ENCODE measurements at regions not wholly inside any gene's neighbourhood (a gene's known extent, or its start where the extent isn't known, plus 50 kb on each side); places are given as distances from the start of the nearest gene placed in this dataset.

- DNase-seq (ENCODE audit: low spot score) = no peak
- Histone ChIP-seq H3K4me1 (ENCODE audit: insufficient read depth, low read length, poor library complexity, severe bottlenecking) (no peaks in the 10 kb centered on the region), H3K36me3 (ENCODE audit: insufficient read depth, low read length, poor library complexity, severe bottlenecking) (no peaks in the 10 kb centered on the region), H3K4me3 (ENCODE audit: low read depth, low read length, poor library complexity, severe bottlenecking) (no peak overlapping the region), H3K27ac (ENCODE audit: low read depth, low read length, poor library complexity, severe bottlenecking) (no peak overlapping the region), H3K27me3 (replicated peaks; ENCODE audit: insufficient read depth, low read depth, low read length, poor library complexity) (peaks cover 5% of the 10 kb centered on the region), H3K9me3 (ENCODE audit: low read depth, low read length, poor library complexity, severe bottlenecking) (no peaks in the 10 kb centered on the region)
- ChIA-PET CTCF (no interaction called here), POLR2A (ENCODE audit: low non-redundant PET) (no interaction called here)
- intact Hi-C loops (cut with micrococcal nuclease; ENCODE audit: unreplicated experiment) = no loop called here
- BruUV-seq (replicated peaks) = no TSS peak
- TF ChIP-seq CTCF (conservative IDR thresholded peaks at IDR 0.05; ENCODE audit: low read depth, low read length) = no peak
- TF ChIP-seq EZH2 (IDR thresholded peaks at IDR 0.05; ENCODE audit: borderline replicate concordance, low read depth, low read length, poor library complexity, severe bottlenecking) = no peak
Measured at GRCh38 chr11:95295382-95296149, 64.6 kb upstream of the SESN3 start.

GRCh38 chr11:95294701-95295100, 63.7 kb upstream of the SESN3 start:
- Histone ChIP-seq H3K9me3 (ENCODE audit: low read depth, low read length, poor library complexity, severe bottlenecking) (no peaks in the 10 kb centered on the region), H3K36me3 (ENCODE audit: insufficient read depth, low read length, poor library complexity, severe bottlenecking) (no peaks in the 10 kb centered on the region), H3K4me3 (ENCODE audit: low read depth, low read length, poor library complexity, severe bottlenecking) (no peak overlapping the region), H3K27ac (ENCODE audit: low read depth, low read length, poor library complexity, severe bottlenecking) (no peak overlapping the region), H3K27me3 (replicated peaks; ENCODE audit: insufficient read depth, low read depth, low read length, poor library complexity) (peaks cover 5% of the 10 kb centered on the region), H3K4me1 (ENCODE audit: insufficient read depth, low read length, poor library complexity, severe bottlenecking) (no peaks in the 10 kb centered on the region)
- TF ChIP-seq EZH2 (IDR thresholded peaks at IDR 0.05; ENCODE audit: borderline replicate concordance, low read depth, low read length, poor library complexity, severe bottlenecking) (no peak), CTCF (conservative IDR thresholded peaks at IDR 0.05; ENCODE audit: low read depth, low read length) (no peak)
- no TSS peak for BruUV-seq (replicated peaks)
- intact Hi-C loops (cut with micrococcal nuclease; ENCODE audit: unreplicated experiment) = no loop called here
- DNase-seq (ENCODE audit: low spot score) = no peak
- ChIA-PET CTCF (no interaction called here), POLR2A (ENCODE audit: low non-redundant PET) (no interaction called here)

GRCh38 chr11:95293116-95293515, 62.1 kb upstream of the SESN3 start:
- Histone ChIP-seq H3K27ac (ENCODE audit: low read depth, low read length, poor library complexity, severe bottlenecking) (no peak overlapping the region), H3K4me1 (ENCODE audit: insufficient read depth, low read length, poor library complexity, severe bottlenecking) (no peaks in the 10 kb centered on the region), H3K9me3 (ENCODE audit: low read depth, low read length, poor library complexity, severe bottlenecking) (no peaks in the 10 kb centered on the region), H3K36me3 (ENCODE audit: insufficient read depth, low read length, poor library complexity, severe bottlenecking) (no peaks in the 10 kb centered on the region), H3K4me3 (ENCODE audit: low read depth, low read length, poor library complexity, severe bottlenecking) (no peak overlapping the region), H3K27me3 (replicated peaks; ENCODE audit: insufficient read depth, low read depth, low read length, poor library complexity) (peaks cover 5% of the 10 kb centered on the region)
- ChIA-PET POLR2A (ENCODE audit: low non-redundant PET) (no interaction called here), CTCF (no interaction called here)
- TF ChIP-seq CTCF (conservative IDR thresholded peaks at IDR 0.05; ENCODE audit: low read depth, low read length) (no peak), EZH2 (IDR thresholded peaks at IDR 0.05; ENCODE audit: borderline replicate concordance, low read depth, low read length, poor library complexity, severe bottlenecking) (no peak)
- no peak for DNase-seq (ENCODE audit: low spot score)
- no TSS peak for BruUV-seq (replicated peaks)
- intact Hi-C loops (cut with micrococcal nuclease; ENCODE audit: unreplicated experiment) = no loop called here

Data from A673 (cell line).